ENCODE measurements at regions not wholly inside any gene's neighbourhood (a gene's known extent, or its start where the extent isn't known, plus 50 kb on each side); places are given as distances from the start of the nearest gene placed in this dataset.

GRCh38 chr6:25113436-25113835, 165.7 kb upstream of the CARMIL1 start:
- Histone ChIP-seq H2AFZ (ENCODE audit: low read length) (no peak overlapping the region), H3K27me3 (ENCODE audit: insufficient read depth, low read length) (no peaks in the 10 kb centered on the region), H3K9me3 (ENCODE audit: low read depth, low read length) (no peaks in the 10 kb centered on the region), H3K79me2 (ENCODE audit: insufficient read depth, low read length) (no peaks in the 10 kb centered on the region), H3K4me1 (ENCODE audit: insufficient read depth, low read length) (peaks cover 6% of the 10 kb centered on the region), H3K36me3 (ENCODE audit: insufficient read depth, low read length) (peaks cover 6% of the 10 kb centered on the region), H3K4me3 (ENCODE audit: insufficient read depth, low read length) (no peak overlapping the region), H4K20me1 (ENCODE audit: insufficient read depth, low read length) (no peaks in the 10 kb centered on the region), H3K27ac (ENCODE audit: low read depth, low read length) (no peak overlapping the region), H3K4me2 (ENCODE audit: insufficient read depth, low read length) (no peak overlapping the region)
- no peak for TF ChIP-seq CTCF (IDR thresholded peaks at IDR 0.05; ENCODE audit: extremely low read depth, low read depth, low read length)
- DNase-seq (ENCODE audit: insufficient read length, low spot score, missing footprints), result no peak

GRCh38 chr6:25118038-25118437, 161.1 kb upstream of the CARMIL1 start:
- Histone ChIP-seq H3K27ac (ENCODE audit: low read depth, low read length) (no peak overlapping the region), H3K27me3 (ENCODE audit: insufficient read depth, low read length) (no peaks in the 10 kb centered on the region), H2AFZ (ENCODE audit: low read length) (no peak overlapping the region), H4K20me1 (ENCODE audit: insufficient read depth, low read length) (no peaks in the 10 kb centered on the region), H3K9me3 (ENCODE audit: low read depth, low read length) (no peaks in the 10 kb centered on the region), H3K4me3 (ENCODE audit: insufficient read depth, low read length) (no peak overlapping the region), H3K4me1 (ENCODE audit: insufficient read depth, low read length) (no peaks in the 10 kb centered on the region), H3K36me3 (ENCODE audit: insufficient read depth, low read length) (peaks cover 6% of the 10 kb centered on the region), H3K4me2 (ENCODE audit: insufficient read depth, low read length) (no peak overlapping the region), H3K79me2 (ENCODE audit: insufficient read depth, low read length) (no peaks in the 10 kb centered on the region)
- no peak for TF ChIP-seq CTCF (IDR thresholded peaks at IDR 0.05; ENCODE audit: extremely low read depth, low read depth, low read length)
- DNase-seq (ENCODE audit: insufficient read length, low spot score, missing footprints), result no peak

GRCh38 chr6:25121186-25121585, 158.0 kb upstream of the CARMIL1 start:
- no peak for TF ChIP-seq CTCF (IDR thresholded peaks at IDR 0.05; ENCODE audit: extremely low read depth, low read depth, low read length)
- H3K9me3 ChIP-seq (ENCODE audit: low read depth, low read length), result no peaks in the 10 kb centered on the region
- DNase-seq (ENCODE audit: insufficient read length, low spot score, missing footprints), result no peak

GRCh38 chr6:25122001-25122400, 157.2 kb upstream of the CARMIL1 start:
- H3K79me2 ChIP-seq (ENCODE audit: insufficient read depth, low read length), result no peaks in the 10 kb centered on the region
- peak; percentile 76 for DNase-seq (ENCODE audit: insufficient read length, low spot score, missing footprints)
- H3K4me1 ChIP-seq (ENCODE audit: insufficient read depth, low read length), result no peaks in the 10 kb centered on the region
- no peak for TF ChIP-seq CTCF (IDR thresholded peaks at IDR 0.05; ENCODE audit: extremely low read depth, low read depth, low read length)
- H4K20me1 ChIP-seq (ENCODE audit: insufficient read depth, low read length), result no peaks in the 10 kb centered on the region
- H2AFZ ChIP-seq (ENCODE audit: low read length), result peak overlapping the region; percentile 48
- no peaks in the 10 kb centered on the region for H3K36me3 ChIP-seq (ENCODE audit: insufficient read depth, low read length)
- peak overlapping the region; percentile 2 for H3K4me2 ChIP-seq (ENCODE audit: insufficient read depth, low read length)
- no peaks in the 10 kb centered on the region for H3K27me3 ChIP-seq (ENCODE audit: insufficient read depth, low read length)
- H3K9me3 ChIP-seq (ENCODE audit: low read depth, low read length), result no peaks in the 10 kb centered on the region
- no peak overlapping the region for H3K4me3 ChIP-seq (ENCODE audit: insufficient read depth, low read length)
- no peak overlapping the region for H3K27ac ChIP-seq (ENCODE audit: low read depth, low read length)

More at GRCh38 chr6:25121186-25121585, 158.0 kb upstream of the CARMIL1 start:
- Histone ChIP-seq H3K4me1 (ENCODE audit: insufficient read depth, low read length) (no peaks in the 10 kb centered on the region), H3K27me3 (ENCODE audit: insufficient read depth, low read length) (no peaks in the 10 kb centered on the region), H2AFZ (ENCODE audit: low read length) (no peak overlapping the region), H3K4me2 (ENCODE audit: insufficient read depth, low read length) (no peak overlapping the region), H3K27ac (ENCODE audit: low read depth, low read length) (no peak overlapping the region), H3K4me3 (ENCODE audit: insufficient read depth, low read length) (no peak overlapping the region), H4K20me1 (ENCODE audit: insufficient read depth, low read length) (no peaks in the 10 kb centered on the region), H3K36me3 (ENCODE audit: insufficient read depth, low read length) (no peaks in the 10 kb centered on the region), H3K79me2 (ENCODE audit: insufficient read depth, low read length) (no peaks in the 10 kb centered on the region)

Measured in osteoblast (primary cell).